Mesodermal cell (in vitro differentiated cells): ENCODE measurements at regions not wholly inside any gene's neighbourhood (a gene's known extent, or its start where the extent isn't known, plus 50 kb on each side); places are given as distances from the start of the nearest gene placed in this dataset.
"Not testable (repeated sequence)": the region's sequence is repeated elsewhere in the genome, so short reads cannot be mapped to it uniquely, and the experiment has no call there.

Experiments
- H3K27ac ChIP-seq: 2 replicates; pipeline ENCODE4 v1.7.0; 2013; ENCODE audit warnings: mild to moderate bottlenecking, low read depth, low read length, moderate library complexity; ENCODE audit not compliant: severe bottlenecking
- H3K36me3 ChIP-seq: 2 replicates; pipeline ENCODE4 v1.7.1; 2013; ENCODE audit warnings: mild to moderate bottlenecking, low read length, moderate library complexity; ENCODE audit not compliant: control insufficient read depth, insufficient read depth
- H3K4me1 ChIP-seq: one replicate; pipeline ENCODE4 v1.7.1; 2013; ENCODE audit warnings: mild to moderate bottlenecking, low read length; ENCODE audit not compliant: insufficient read depth, control insufficient read depth, poor library complexity, severe bottlenecking
- H3K4me3 ChIP-seq: 2 replicates; pipeline ENCODE4 v1.7.0; 2013; ENCODE audit warnings: low read length, control low read depth, mild to moderate bottlenecking; ENCODE audit not compliant: insufficient read depth, poor library complexity, severe bottlenecking; ENCODE audit errors: extremely low read depth
- H3K9me3 ChIP-seq: 2 replicates; pipeline ENCODE4 v1.7.1; 2013; ENCODE audit warnings: mild to moderate bottlenecking, low read length, moderate library complexity; ENCODE audit not compliant: control insufficient read depth
- WGBS, 2 experiments: methylation state at CpG; one replicate each; pipeline ENCODE4 v1.1.5; 2013; ENCODE audit warnings: missing lambda C conversion rate in 2 of 2; ENCODE audit not compliant: insufficient coverage in 2 of 2; 5-methylcytosine and 5-hydroxymethylcytosine counted together

DNA sequence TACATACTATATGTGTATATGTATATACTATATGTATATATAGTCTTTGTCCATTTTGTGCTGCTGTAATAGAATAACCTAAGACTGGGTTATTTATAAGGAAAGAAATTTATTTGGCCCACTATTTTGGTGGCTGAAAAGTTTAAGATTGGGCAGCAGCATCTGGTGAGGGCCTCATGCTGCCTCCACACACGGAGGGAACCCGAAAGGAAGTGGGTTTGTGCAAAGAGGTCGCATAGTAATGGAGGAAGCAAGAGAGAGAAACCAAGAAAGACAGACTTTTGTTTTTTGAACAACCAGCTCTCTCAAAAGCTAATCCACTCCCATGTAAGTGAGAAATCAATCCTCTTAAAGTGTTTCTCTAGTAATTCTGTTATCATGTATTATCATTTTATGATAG is 1147.3 kb downstream of the NCAM2 start:
- Histone ChIP-seq H3K36me3 (no peaks in the 10 kb centered on the region), H3K4me3 (no peak overlapping the region), H3K9me3 (no peaks in the 10 kb centered on the region), H3K4me1 (no peaks in the 10 kb centered on the region), H3K27ac (no peak overlapping the region)
- WGBS, 2 experiments = 100% methylated on average over 1 of the region's 3 CpGs; no CpG with 5 or more reads in 1 of the 2 experiments

DNA sequence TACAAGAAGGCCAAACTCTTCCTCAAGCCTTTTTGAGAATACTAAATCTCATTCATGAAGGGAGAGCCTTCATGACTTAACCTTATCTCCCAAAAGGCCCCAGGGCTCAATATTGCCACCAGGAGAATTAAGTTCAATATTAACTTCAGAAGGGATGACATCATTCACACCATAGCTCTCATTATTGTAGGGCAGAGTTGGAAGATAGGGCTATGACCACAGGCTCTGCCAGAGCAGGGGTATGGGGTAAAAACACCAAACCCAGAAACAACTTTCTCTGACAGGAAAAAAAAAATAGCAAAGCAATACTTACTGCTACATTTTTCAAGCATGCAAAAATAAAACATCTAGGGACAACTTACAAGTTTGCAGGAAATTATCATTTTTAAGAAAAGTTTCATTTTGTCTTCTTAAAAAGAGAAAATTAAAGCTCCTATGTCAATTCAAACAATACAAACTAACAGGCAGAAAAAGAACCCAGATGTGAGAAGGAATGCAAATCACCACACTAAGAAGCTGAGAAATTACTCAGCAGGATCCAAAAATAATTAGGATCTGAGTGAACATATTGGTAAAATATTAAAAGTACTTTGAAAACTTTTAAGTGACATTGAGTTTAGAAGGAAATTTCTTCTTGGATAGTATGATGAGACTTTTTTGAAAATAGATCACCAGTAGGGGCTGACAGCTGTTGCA is 1156.5 kb downstream of the NCAM2 start:
- no peaks in the 10 kb centered on the region for H3K9me3 ChIP-seq
- H3K27ac ChIP-seq = no peak overlapping the region
- H3K4me3 ChIP-seq = no peak overlapping the region
- H3K4me1 ChIP-seq = no peaks in the 10 kb centered on the region
- H3K36me3 ChIP-seq = no peaks in the 10 kb centered on the region

DNA sequence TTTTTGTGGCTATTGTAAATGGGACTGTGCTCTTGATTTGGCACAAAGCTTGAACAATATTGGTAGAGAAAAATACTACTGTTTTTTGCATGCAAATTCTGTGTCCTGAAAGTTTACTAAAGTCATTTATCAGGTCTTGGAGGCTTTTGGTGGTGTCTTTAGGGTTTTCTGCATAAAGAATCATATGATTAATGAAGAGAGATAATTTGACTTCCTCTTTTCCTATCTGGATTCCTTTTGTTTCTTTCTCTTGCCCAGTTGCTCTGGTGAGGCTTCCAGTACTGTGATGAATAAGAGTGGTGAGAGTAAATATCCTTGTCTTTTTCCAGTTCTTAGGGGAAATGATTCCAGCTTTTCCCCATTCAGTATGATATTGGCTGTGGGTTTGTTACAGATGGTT is 1166.7 kb downstream of the NCAM2 start:
- H3K9me3 ChIP-seq = no peaks in the 10 kb centered on the region
- H3K4me1 ChIP-seq = no peaks in the 10 kb centered on the region
- no peaks in the 10 kb centered on the region for H3K36me3 ChIP-seq
- no peak overlapping the region for H3K27ac ChIP-seq
- H3K4me3 ChIP-seq = no peak overlapping the region

DNA sequence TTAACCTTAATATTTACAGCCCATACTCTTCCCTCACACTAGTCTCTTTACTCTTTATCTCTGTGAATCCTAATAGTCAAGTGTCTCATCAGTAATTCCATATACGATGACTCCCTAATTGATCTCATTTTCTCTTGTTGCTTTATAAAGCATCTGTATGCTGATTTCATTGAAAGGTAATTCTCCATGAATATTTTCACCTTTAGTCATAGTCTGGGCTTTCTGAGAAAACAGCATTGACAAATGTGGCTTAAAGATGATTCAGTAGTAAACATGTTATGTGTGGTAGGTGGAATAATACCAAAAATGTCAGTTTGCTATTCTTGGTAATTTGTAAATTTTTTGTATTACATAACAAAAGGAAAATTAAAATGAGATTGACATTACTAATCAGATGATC is 1176.5 kb downstream of the NCAM2 start:
- Histone ChIP-seq H3K27ac (no peak overlapping the region), H3K9me3 (no peaks in the 10 kb centered on the region)
- 80% methylated on average over 1 of the region's 1 CpG; no CpG with 5 or more reads in 1 of the 2 experiments for WGBS, 2 experiments

DNA sequence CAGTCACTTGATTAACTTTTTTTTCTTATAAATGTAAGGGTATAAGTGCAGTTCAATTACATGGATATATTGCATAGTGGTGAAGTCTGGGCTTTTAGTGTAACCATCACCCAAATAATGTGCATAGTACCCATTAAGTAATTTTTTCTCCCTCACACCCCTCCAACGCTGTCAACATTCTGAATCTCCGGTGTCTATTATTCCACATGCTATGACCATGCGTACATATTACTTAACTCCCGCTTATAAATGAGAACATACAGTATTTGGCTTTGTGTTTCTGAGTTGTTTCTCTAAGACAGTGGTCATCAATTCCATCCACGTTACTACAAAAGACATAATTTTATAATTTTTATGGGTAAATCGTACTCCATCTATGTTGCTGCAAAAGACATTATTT is 1191.1 kb downstream of the NCAM2 start:
- 100% methylated on average over 1 to 2 of the region's 6 CpGs for WGBS, 2 experiments
- Histone ChIP-seq H3K4me3 (no peak overlapping the region), H3K4me1 (no peaks in the 10 kb centered on the region), H3K9me3 (no peaks in the 10 kb centered on the region), H3K27ac (no peak overlapping the region), H3K36me3 (no peaks in the 10 kb centered on the region)

More for the DNA sequence above, 1176.5 kb downstream of the NCAM2 start:
- H3K4me3 ChIP-seq = no peak overlapping the region
- H3K36me3 ChIP-seq = no peaks in the 10 kb centered on the region
- no peaks in the 10 kb centered on the region for H3K4me1 ChIP-seq

DNA sequence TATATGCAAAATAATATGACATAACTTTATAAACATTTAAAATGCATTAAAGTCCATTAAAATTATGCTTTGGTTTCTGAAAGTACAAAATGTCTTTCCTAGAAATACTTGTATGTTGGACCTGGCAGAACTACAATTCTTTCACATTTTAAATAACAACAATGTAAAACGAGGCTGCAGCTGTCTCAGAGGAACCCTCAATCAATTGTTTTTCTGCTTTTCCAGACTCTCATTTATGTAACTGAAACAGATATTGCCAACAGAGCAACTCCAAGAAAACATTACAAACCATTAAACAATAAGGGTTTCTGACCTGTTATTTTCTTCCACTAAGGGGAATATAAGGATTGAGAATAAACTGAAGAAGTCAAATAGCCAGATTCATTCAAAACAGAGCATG is 1193.4 kb downstream of the NCAM2 start:
- Histone ChIP-seq H3K4me3 (no peak overlapping the region), H3K27ac (no peak overlapping the region), H3K36me3 (no peaks in the 10 kb centered on the region), H3K9me3 (no peaks in the 10 kb centered on the region), H3K4me1 (no peaks in the 10 kb centered on the region)
- WGBS, 2 experiments = 70 to 100% methylated on average over 1 of the region's 1 CpG

DNA sequence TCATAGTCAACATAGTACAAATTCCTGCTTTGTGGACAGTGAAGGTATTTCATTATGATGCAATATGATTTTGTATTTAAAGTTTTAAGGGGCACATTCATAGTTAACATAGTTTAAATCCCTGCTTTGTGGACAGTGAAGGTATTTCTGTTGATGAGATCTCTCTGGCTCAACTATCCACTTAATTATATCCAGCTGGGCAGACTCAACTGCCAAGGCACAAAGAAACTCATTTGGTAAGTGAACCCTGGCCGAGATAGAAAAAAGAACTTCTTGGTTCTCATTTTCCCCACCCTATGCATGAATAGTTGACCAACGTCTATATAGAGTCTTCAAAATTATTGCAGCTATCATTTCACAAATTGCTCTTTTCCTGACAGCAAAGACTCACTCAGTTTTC is 1194.6 kb downstream of the NCAM2 start:
- H3K9me3 ChIP-seq = no peaks in the 10 kb centered on the region
- H3K36me3 ChIP-seq = no peaks in the 10 kb centered on the region
- H3K4me1 ChIP-seq = no peaks in the 10 kb centered on the region
- 78 to 89% methylated on average over 1 to 2 of the region's 2 CpGs for WGBS, 2 experiments
- no peak overlapping the region for H3K27ac ChIP-seq
- no peak overlapping the region for H3K4me3 ChIP-seq

DNA sequence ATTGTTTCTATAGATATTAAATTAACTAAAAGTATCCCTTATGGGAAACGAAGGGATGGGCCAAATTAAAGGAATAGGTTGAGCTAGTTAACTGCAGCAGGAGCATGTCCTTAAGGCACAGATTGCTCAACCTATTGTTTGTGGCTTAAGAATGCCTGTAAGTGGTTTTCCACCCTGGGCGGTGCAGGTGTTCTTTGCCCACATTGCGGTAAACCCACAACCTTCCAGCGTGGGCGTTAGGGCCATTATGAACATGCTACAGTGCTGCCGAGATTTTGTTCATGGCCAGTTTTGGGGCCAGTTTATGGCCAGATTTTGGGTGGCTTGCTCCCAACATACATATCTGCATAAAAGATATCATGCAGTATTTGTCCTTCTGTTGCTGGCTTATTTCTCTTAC is 1196.8 kb downstream of the NCAM2 start:
- H3K9me3 ChIP-seq, H3K27ac ChIP-seq, H3K4me3 ChIP-seq, H3K36me3 ChIP-seq, H3K4me1 ChIP-seq: not testable (repeated sequence)
- WGBS, 2 experiments = 89 to 98% methylated on average over 5 of the region's 6 CpGs

DNA sequence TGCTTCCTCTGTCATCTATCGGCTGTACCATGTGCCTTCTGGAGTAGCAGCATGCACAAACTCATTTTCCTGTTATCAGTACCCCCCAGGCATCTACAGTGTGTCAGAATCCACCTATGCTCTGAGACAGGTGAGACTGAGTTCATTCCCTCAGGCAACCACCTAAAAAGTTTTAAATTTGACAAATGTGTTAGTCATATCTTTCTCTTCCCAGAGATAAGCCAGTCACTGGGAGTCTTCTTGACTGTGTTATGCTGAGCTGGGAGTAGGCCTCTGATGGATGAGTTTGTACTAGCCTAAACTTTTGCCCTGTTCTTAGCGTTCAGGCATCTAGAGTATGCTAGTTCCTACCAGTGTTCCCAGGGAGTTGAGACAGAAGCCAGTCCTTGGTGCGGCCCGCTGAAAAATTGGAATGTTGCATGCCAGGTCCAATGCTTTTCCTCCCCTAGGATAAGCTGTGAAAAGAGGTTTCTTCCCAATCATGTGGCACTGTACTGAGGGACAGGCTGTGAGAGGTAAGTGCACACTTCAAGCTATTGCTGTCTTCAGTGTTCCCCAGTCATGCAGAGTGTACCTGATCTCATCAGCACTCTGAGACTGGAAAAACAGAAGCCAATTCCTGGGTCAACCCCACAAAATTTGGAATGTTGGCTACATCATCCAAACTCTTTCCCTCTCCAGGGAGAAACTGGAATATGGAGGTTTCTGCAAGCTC is 1202.3 kb downstream of the NCAM2 start:
- no peaks in the 10 kb centered on the region for H3K9me3 ChIP-seq
- no peak overlapping the region for H3K27ac ChIP-seq
- 91 to 100% methylated on average over 2 to 4 of the region's 4 CpGs for WGBS, 2 experiments
- H3K4me1 ChIP-seq = no peaks in the 10 kb centered on the region
- no peaks in the 10 kb centered on the region for H3K36me3 ChIP-seq
- H3K4me3 ChIP-seq = no peak overlapping the region

DNA sequence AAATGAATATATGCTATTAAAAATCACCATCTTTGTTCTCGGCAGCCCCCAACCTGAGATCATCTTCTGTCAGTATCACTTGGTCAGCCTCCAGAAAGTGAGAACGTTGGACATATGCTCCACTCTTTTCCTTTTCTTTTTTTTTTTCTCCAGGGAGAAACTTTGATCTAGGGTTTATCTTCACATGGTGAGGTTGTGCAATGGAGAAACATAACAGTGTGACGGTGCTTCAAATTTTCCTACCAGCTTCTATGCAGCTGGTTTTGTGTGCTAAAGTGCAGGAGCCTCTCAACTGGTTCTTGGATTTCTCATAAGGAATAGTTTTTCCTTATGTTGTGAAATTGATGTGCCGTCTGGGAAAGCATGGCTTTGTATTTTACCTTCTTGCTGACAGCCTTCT is 1202.9 kb downstream of the NCAM2 start:
- 100% methylated on average over 2 of the region's 4 CpGs; no CpG with 5 or more reads in 1 of the 2 experiments for WGBS, 2 experiments
- Histone ChIP-seq H3K9me3 (no peaks in the 10 kb centered on the region), H3K4me1 (no peaks in the 10 kb centered on the region), H3K4me3 (no peak overlapping the region), H3K27ac (no peak overlapping the region), H3K36me3 (no peaks in the 10 kb centered on the region)

DNA sequence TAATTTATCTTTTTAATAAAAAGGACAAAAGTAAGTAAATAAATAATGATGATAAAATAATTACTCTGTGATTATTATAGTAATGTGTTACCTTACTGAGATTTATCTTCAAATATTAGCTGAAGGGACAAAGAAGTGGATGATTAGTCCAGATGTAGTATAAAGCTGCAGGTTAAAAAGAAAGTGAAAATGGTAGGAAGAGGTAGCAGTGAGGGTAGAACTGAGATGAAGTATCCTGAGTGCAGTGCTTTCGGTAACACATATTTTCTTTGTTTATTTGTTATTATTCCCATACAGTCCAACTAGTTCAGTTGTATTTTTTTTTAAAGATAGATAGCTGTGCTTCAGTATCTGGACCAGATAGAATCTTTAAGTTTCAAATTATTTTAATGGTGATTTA is 1203.5 kb downstream of the NCAM2 start:
- no CpG with 5 or more reads among the region's 1 CpG for WGBS, 2 experiments
- no peaks in the 10 kb centered on the region for H3K4me1 ChIP-seq
- no peak overlapping the region for H3K4me3 ChIP-seq
- H3K36me3 ChIP-seq = no peaks in the 10 kb centered on the region
- H3K9me3 ChIP-seq = no peaks in the 10 kb centered on the region
- H3K27ac ChIP-seq = no peak overlapping the region
